ENCODE measurements at regions not wholly inside any gene's neighbourhood (a gene's known extent, or its start where the extent isn't known, plus 50 kb on each side); places are given as distances from the start of the nearest gene placed in this dataset.

GRCh38 chrX:53738370-53738906 lies 51.9 kb upstream of the HUWE1 start:
- H3K36me3 ChIP-seq, result no peaks in the 10 kb centered on the region
- H3K27me3 ChIP-seq, result no peaks in the 10 kb centered on the region
- DNase-seq, result no peak
- no peaks in the 10 kb centered on the region for H3K9me3 ChIP-seq
- H3K4me3 ChIP-seq, result no peak overlapping the region

Data from MG63 (cell line).